ENCODE measurements at regions not wholly inside any gene's neighbourhood (a gene's known extent, or its start where the extent isn't known, plus 50 kb on each side); places are given as distances from the start of the nearest gene placed in this dataset.

DNA sequence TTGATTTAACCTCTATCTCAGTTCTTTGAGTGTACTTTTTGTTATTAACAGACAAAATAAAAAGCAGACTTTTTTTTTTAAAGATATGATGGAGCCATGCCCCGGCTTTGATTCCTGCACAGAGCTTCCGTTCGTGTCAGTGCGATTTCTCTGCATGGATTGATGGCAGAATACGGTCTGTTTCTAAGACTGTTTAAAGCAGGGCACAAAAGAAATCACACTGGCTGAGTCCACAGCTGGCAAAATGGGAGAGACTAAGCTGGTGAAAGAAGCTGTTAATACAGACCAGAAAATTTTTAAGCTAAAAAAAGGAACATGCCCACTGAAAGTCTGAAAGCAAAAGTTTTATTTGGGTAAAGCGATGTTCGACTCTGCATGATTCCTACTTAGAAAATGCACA, 501.4 kb upstream of the WWC1 start:
- Histone ChIP-seq H3K4me1 (ENCODE audit: control insufficient read depth in 5 of 5, insufficient read depth in 5 of 5, low read length in 5 of 5) (no peaks in the 10 kb centered on the region), H3K9ac (ENCODE audit: low read length in 5 of 5) (no peak overlapping the region), H3K36me3 (ENCODE audit: control insufficient read depth in 5 of 5, insufficient read depth in 5 of 5, low read length in 5 of 5) (no peaks in the 10 kb centered on the region), H3K27ac (ENCODE audit: low read depth, low read length) (no peak overlapping the region), H3K27me3 (ENCODE audit: control insufficient read depth in 5 of 5, insufficient read depth in 4 of 5, low read length in 5 of 5) (no peaks in the 10 kb centered on the region), H3K9me3 (ENCODE audit: control insufficient read depth in 5 of 5, low read length in 5 of 5) (no peaks in the 10 kb centered on the region), H3K4me3 (ENCODE audit: low read depth in 1 of 5, low read length in 5 of 5) (no peak overlapping the region)

DNA sequence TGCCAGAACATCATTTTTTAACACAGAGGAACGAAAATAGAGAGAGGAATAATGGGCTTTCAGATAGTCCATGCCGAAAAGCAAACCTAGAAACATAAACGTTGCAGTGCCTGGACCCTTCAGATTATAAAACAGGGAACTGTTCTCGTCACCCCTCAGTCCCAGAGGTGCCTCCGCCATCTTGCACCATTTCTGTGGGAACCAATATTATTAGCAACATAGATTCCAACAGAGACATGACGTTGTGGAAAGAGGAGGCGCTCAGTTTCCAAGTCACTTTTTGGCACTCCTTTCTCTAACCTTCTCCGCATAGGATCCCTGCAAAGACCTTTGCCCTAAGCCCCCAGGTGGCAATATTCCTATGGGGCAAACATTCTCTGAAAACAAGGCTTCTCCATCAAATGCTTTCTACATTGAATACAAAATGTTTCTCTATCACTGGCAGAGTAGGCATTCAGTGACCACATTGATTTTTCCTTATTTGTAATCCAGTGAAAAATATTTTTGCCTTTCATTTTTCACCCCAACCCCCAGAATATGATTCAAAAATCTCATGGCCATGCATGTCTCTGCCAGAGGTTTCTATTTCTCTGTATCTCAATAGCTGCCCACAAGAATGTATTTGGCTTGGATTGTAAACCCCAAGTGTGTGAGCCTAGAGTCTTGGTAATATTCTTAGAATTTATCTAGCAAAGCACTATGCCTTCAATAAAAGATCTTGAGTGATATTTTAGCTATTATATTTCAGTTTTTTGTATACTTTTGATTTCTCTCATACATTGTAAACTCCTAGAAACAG, 500.8 kb upstream of the WWC1 start:
- no peak overlapping the region for H3K4me3 ChIP-seq (ENCODE audit: low read depth in 1 of 5, low read length in 5 of 5)

GRCh38 chr5:167792514-167792913, 498.9 kb upstream of the WWC1 start:
- H3K27me3 ChIP-seq (ENCODE audit: control insufficient read depth in 5 of 5, insufficient read depth in 4 of 5, low read length in 5 of 5), result no peaks in the 10 kb centered on the region
- no peaks in the 10 kb centered on the region for H3K4me1 ChIP-seq (ENCODE audit: control insufficient read depth in 5 of 5, insufficient read depth in 5 of 5, low read length in 5 of 5)
- no peak overlapping the region for H3K27ac ChIP-seq (ENCODE audit: low read depth, low read length)
- H3K9ac ChIP-seq (ENCODE audit: low read length in 5 of 5), result no peak overlapping the region
- no peaks in the 10 kb centered on the region for H3K36me3 ChIP-seq (ENCODE audit: control insufficient read depth in 5 of 5, insufficient read depth in 5 of 5, low read length in 5 of 5)
- no peaks in the 10 kb centered on the region for H3K9me3 ChIP-seq (ENCODE audit: control insufficient read depth in 5 of 5, low read length in 5 of 5)
- H3K4me3 ChIP-seq (ENCODE audit: low read depth in 1 of 5, low read length in 5 of 5), result no peak overlapping the region

More for the DNA sequence above, 500.8 kb upstream of the WWC1 start:
- Histone ChIP-seq H3K27ac (ENCODE audit: low read depth, low read length) (no peak overlapping the region), H3K9me3 (ENCODE audit: control insufficient read depth in 5 of 5, low read length in 5 of 5) (no peaks in the 10 kb centered on the region), H3K9ac (ENCODE audit: low read length in 5 of 5) (no peak overlapping the region), H3K4me1 (ENCODE audit: control insufficient read depth in 5 of 5, insufficient read depth in 5 of 5, low read length in 5 of 5) (no peaks in the 10 kb centered on the region), H3K36me3 (ENCODE audit: control insufficient read depth in 5 of 5, insufficient read depth in 5 of 5, low read length in 5 of 5) (no peaks in the 10 kb centered on the region), H3K27me3 (ENCODE audit: control insufficient read depth in 5 of 5, insufficient read depth in 4 of 5, low read length in 5 of 5) (no peaks in the 10 kb centered on the region)

- H3K9ac ChIP-seq (ENCODE audit: low read length in 5 of 5), result no peak overlapping the region
- H3K4me1 ChIP-seq (ENCODE audit: control insufficient read depth in 5 of 5, insufficient read depth in 5 of 5, low read length in 5 of 5), result no peaks in the 10 kb centered on the region
- no peak overlapping the region for H3K27ac ChIP-seq (ENCODE audit: low read depth, low read length)
- no peaks in the 10 kb centered on the region for H3K9me3 ChIP-seq (ENCODE audit: control insufficient read depth in 5 of 5, low read length in 5 of 5)
- no peaks in the 10 kb centered on the region for H3K27me3 ChIP-seq (ENCODE audit: control insufficient read depth in 5 of 5, insufficient read depth in 4 of 5, low read length in 5 of 5)
- no peaks in the 10 kb centered on the region for H3K36me3 ChIP-seq (ENCODE audit: control insufficient read depth in 5 of 5, insufficient read depth in 5 of 5, low read length in 5 of 5)
- no peak overlapping the region for H3K4me3 ChIP-seq (ENCODE audit: low read depth in 1 of 5, low read length in 5 of 5)
Measured at GRCh38 chr5:167793700-167794099, 497.7 kb upstream of the WWC1 start.

DNA sequence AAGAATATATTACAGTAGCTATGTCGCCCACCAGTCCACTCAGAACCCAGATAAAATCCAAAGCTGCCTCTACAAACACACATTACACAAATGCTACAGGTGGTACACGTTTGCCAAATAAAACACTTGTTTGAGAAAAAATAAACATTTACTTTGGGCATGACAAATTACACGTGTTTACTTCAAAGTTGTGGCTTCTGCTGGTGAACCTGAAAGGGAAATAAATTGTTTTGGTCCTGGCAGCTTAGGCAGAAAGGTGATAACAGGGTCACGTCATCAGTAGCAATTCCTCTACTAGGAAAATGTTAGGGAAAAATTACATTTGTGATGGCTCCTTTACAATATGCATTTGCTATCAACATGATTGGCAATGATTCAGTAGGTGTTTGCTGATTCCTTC, 497.3 kb upstream of the WWC1 start:
- no peak overlapping the region for H3K27ac ChIP-seq (ENCODE audit: low read depth, low read length)
- H3K27me3 ChIP-seq (ENCODE audit: control insufficient read depth in 5 of 5, insufficient read depth in 4 of 5, low read length in 5 of 5), result no peaks in the 10 kb centered on the region
- no peaks in the 10 kb centered on the region for H3K9me3 ChIP-seq (ENCODE audit: control insufficient read depth in 5 of 5, low read length in 5 of 5)
- H3K4me3 ChIP-seq (ENCODE audit: low read depth in 1 of 5, low read length in 5 of 5), result no peak overlapping the region
- no peaks in the 10 kb centered on the region for H3K36me3 ChIP-seq (ENCODE audit: control insufficient read depth in 5 of 5, insufficient read depth in 5 of 5, low read length in 5 of 5)
- no peak overlapping the region for H3K9ac ChIP-seq (ENCODE audit: low read length in 5 of 5)
- H3K4me1 ChIP-seq (ENCODE audit: control insufficient read depth in 5 of 5, insufficient read depth in 5 of 5, low read length in 5 of 5), result no peaks in the 10 kb centered on the region

DNA sequence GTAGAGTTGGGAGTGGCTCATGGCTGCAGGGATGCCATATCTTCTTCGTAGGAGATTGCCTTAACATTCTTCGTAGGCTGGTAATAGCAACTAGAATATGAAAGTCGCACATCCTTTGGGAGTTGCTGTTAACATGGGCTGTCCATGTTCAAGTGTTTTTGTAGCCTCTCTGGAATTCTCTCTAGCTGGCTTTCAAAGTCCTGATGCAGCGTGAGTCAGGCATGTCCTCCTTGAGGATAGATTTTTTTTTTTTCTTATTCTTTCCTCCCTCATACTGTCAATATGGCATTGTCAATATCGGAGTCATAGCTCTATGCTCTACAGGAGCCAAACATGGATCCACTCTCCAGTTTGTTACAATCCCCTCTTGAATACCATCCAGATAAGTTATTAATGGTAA, 494.8 kb upstream of the WWC1 start:
- Histone ChIP-seq H3K27me3 (ENCODE audit: control insufficient read depth in 5 of 5, insufficient read depth in 4 of 5, low read length in 5 of 5) (no peaks in the 10 kb centered on the region), H3K9ac (ENCODE audit: low read length in 5 of 5) (no peak overlapping the region), H3K27ac (ENCODE audit: low read depth, low read length) (no peak overlapping the region), H3K4me3 (ENCODE audit: low read depth in 1 of 5, low read length in 5 of 5) (no peak overlapping the region), H3K4me1 (ENCODE audit: control insufficient read depth in 5 of 5, insufficient read depth in 5 of 5, low read length in 5 of 5) (no peaks in the 10 kb centered on the region), H3K36me3 (ENCODE audit: control insufficient read depth in 5 of 5, insufficient read depth in 5 of 5, low read length in 5 of 5) (no peaks in the 10 kb centered on the region), H3K9me3 (ENCODE audit: control insufficient read depth in 5 of 5, low read length in 5 of 5) (no peaks in the 10 kb centered on the region)

- Histone ChIP-seq H3K36me3 (ENCODE audit: control insufficient read depth in 5 of 5, insufficient read depth in 5 of 5, low read length in 5 of 5) (no peaks in the 10 kb centered on the region), H3K9me3 (ENCODE audit: control insufficient read depth in 5 of 5, low read length in 5 of 5) (no peaks in the 10 kb centered on the region), H3K9ac (ENCODE audit: low read length in 5 of 5) (no peak overlapping the region), H3K4me1 (ENCODE audit: control insufficient read depth in 5 of 5, insufficient read depth in 5 of 5, low read length in 5 of 5) (no peaks in the 10 kb centered on the region), H3K4me3 (ENCODE audit: low read depth in 1 of 5, low read length in 5 of 5) (no peak overlapping the region), H3K27me3 (ENCODE audit: control insufficient read depth in 5 of 5, insufficient read depth in 4 of 5, low read length in 5 of 5) (no peaks in the 10 kb centered on the region), H3K27ac (ENCODE audit: low read depth, low read length) (no peak overlapping the region)
Measured at GRCh38 chr5:167797933-167798332, 493.5 kb upstream of the WWC1 start.

GRCh38 chr5:167798448-167798847, 493.0 kb upstream of the WWC1 start:
- H3K4me3 ChIP-seq (ENCODE audit: low read depth in 1 of 5, low read length in 5 of 5), result no peak overlapping the region
- no peak overlapping the region for H3K27ac ChIP-seq (ENCODE audit: low read depth, low read length)
- no peaks in the 10 kb centered on the region for H3K36me3 ChIP-seq (ENCODE audit: control insufficient read depth in 5 of 5, insufficient read depth in 5 of 5, low read length in 5 of 5)
- H3K27me3 ChIP-seq (ENCODE audit: control insufficient read depth in 5 of 5, insufficient read depth in 4 of 5, low read length in 5 of 5), result no peaks in the 10 kb centered on the region
- H3K4me1 ChIP-seq (ENCODE audit: control insufficient read depth in 5 of 5, insufficient read depth in 5 of 5, low read length in 5 of 5), result no peaks in the 10 kb centered on the region
- no peaks in the 10 kb centered on the region for H3K9me3 ChIP-seq (ENCODE audit: control insufficient read depth in 5 of 5, low read length in 5 of 5)
- H3K9ac ChIP-seq (ENCODE audit: low read length in 5 of 5), result no peak overlapping the region

- Histone ChIP-seq H3K27ac (ENCODE audit: low read depth, low read length) (no peak overlapping the region), H3K36me3 (ENCODE audit: control insufficient read depth in 5 of 5, insufficient read depth in 5 of 5, low read length in 5 of 5) (no peaks in the 10 kb centered on the region), H3K9me3 (ENCODE audit: control insufficient read depth in 5 of 5, low read length in 5 of 5) (no peaks in the 10 kb centered on the region), H3K9ac (ENCODE audit: low read length in 5 of 5) (no peak overlapping the region), H3K27me3 (ENCODE audit: control insufficient read depth in 5 of 5, insufficient read depth in 4 of 5, low read length in 5 of 5) (no peaks in the 10 kb centered on the region), H3K4me1 (ENCODE audit: control insufficient read depth in 5 of 5, insufficient read depth in 5 of 5, low read length in 5 of 5) (no peaks in the 10 kb centered on the region), H3K4me3 (ENCODE audit: low read depth in 1 of 5, low read length in 5 of 5) (no peak overlapping the region)
Measured at GRCh38 chr5:167800427-167800826, 491.0 kb upstream of the WWC1 start.

- H3K4me3 ChIP-seq (ENCODE audit: low read depth in 1 of 5, low read length in 5 of 5), result no peak overlapping the region
- H3K27ac ChIP-seq (ENCODE audit: low read depth, low read length), result no peak overlapping the region
Measured at GRCh38 chr5:167801999-167802398, 489.4 kb upstream of the WWC1 start.

More at GRCh38 chr5:167801999-167802398, 489.4 kb upstream of the WWC1 start:
- Histone ChIP-seq H3K27me3 (ENCODE audit: control insufficient read depth in 5 of 5, insufficient read depth in 4 of 5, low read length in 5 of 5) (no peaks in the 10 kb centered on the region), H3K36me3 (ENCODE audit: control insufficient read depth in 5 of 5, insufficient read depth in 5 of 5, low read length in 5 of 5) (no peaks in the 10 kb centered on the region), H3K9me3 (ENCODE audit: control insufficient read depth in 5 of 5, low read length in 5 of 5) (no peaks in the 10 kb centered on the region), H3K4me1 (ENCODE audit: control insufficient read depth in 5 of 5, insufficient read depth in 5 of 5, low read length in 5 of 5) (no peaks in the 10 kb centered on the region), H3K9ac (ENCODE audit: low read length in 5 of 5) (no peak overlapping the region)

Data from subcutaneous abdominal adipose tissue (tissue), 5 donors.